Spinal cord (tissue), 9 donors: ENCODE measurements at regions not wholly inside any gene's neighbourhood (a gene's known extent, or its start where the extent isn't known, plus 50 kb on each side); places are given as distances from the start of the nearest gene placed in this dataset.
"Not testable (repeated sequence)": the region's sequence is repeated elsewhere in the genome, so short reads cannot be mapped to it uniquely, and the experiment has no call there.

Experiments
- DNase-seq, 6 donors: peaks; one replicate each; pipeline versions ENCODE4 v3.0.0 to v3.0.0-alpha.2; 2013 to 2015; ENCODE audit warnings: low spot score in 6 of 6, low read depth in 4 of 6
- H3K27ac ChIP-seq: one replicate; pipeline ENCODE4 v1.5.1; 2013; ENCODE audit warnings: low read depth, low read length, control low read depth
- H3K27me3 ChIP-seq: one replicate; pipeline ENCODE4 v1.6.1; 2013; ENCODE audit warnings: low read length; ENCODE audit not compliant: control insufficient read depth, insufficient read depth
- H3K36me3 ChIP-seq: one replicate; pipeline ENCODE4 v1.6.1; 2013; ENCODE audit warnings: low read length; ENCODE audit not compliant: control insufficient read depth, insufficient read depth
- H3K4me1 ChIP-seq: one replicate; pipeline ENCODE4 v1.6.1; 2013; ENCODE audit warnings: low read length; ENCODE audit not compliant: control insufficient read depth, insufficient read depth
- H3K4me3 ChIP-seq: one replicate; pipeline ENCODE4 v1.5.1; 2013; ENCODE audit warnings: low read depth, low read length, control low read depth
- H3K9me3 ChIP-seq: one replicate; pipeline ENCODE4 v1.6.1; 2013; ENCODE audit warnings: low read length; ENCODE audit not compliant: control insufficient read depth, insufficient read depth
- WGBS: methylation state at CpG from one replicate; pipeline ENCODE4 v1.1.5; 2013; ENCODE audit warnings: missing lambda C conversion rate; ENCODE audit not compliant: insufficient coverage; 5-methylcytosine and 5-hydroxymethylcytosine counted together
- donor health status: healthy.

DNA sequence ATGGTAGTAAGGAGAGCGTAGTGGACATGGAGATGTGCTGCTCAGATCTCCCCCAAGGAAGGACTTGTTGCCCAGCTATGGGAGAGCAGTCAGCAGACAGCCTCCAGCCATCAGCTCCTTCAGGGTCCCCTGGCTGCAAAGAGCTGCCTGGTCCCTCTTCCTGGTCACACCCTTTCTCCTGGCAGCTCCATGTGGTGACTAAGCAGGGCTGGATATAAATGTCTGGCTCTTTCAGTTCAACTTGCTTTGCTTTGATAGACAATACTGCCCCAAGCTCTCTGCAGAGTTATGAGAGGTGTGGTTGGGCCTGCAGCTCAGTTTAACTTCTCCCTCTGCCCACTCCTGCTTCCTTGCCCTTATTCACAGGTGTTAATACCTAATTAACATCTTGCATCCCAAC, 64.1 kb upstream of the DDR1 start:
- Histone ChIP-seq H3K27me3 (no peaks in the 10 kb centered on the region), H3K27ac (no peak overlapping the region), H3K4me1 (no peaks in the 10 kb centered on the region), H3K36me3 (no peaks in the 10 kb centered on the region), H3K4me3 (no peak overlapping the region), H3K9me3 (no peaks in the 10 kb centered on the region)
- 94% methylated on average over 1 of the region's 1 CpG for WGBS
- DNase-seq = no peak

GRCh38 chr6:30819297-30819917, 64.9 kb upstream of the DDR1 start:
- no peak for DNase-seq
- no peak overlapping the region for H3K27ac ChIP-seq
- no peaks in the 10 kb centered on the region for H3K4me1 ChIP-seq
- no peaks in the 10 kb centered on the region for H3K36me3 ChIP-seq
- no peaks in the 10 kb centered on the region for H3K27me3 ChIP-seq
- no peaks in the 10 kb centered on the region for H3K9me3 ChIP-seq
- H3K4me3 ChIP-seq = no peak overlapping the region
- over 99% methylated on average over 8 of the region's 10 CpGs for WGBS

DNA sequence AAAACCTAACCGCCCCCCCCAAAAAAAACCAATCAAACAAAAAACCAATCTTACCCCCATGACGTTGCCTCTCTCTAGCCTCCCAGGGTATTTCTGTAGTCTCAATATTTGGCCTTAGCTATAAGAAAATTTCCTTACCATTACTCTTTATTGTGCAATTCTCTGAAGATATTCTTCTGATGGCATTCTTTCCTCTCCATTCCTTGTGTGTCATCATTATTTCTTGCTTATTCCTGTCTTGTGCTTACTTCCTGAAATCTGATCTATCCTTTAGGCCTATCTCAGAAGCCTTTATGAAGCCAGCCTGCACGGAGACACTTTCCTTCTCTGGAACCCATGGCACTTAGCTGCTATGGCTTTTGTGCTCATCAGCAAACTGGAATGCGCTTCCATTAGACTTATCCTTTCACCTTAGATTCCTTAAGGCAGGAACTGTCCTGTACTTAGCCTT, 65.9 kb upstream of the DDR1 start:
- H3K4me3 ChIP-seq = no peak overlapping the region
- H3K27ac ChIP-seq = no peak overlapping the region
- WGBS = 83% methylated on average over 1 of the region's 4 CpGs
- H3K36me3 ChIP-seq = no peaks in the 10 kb centered on the region
- no peaks in the 10 kb centered on the region for H3K9me3 ChIP-seq
- H3K27me3 ChIP-seq = no peaks in the 10 kb centered on the region
- DNase-seq = no peak
- H3K4me1 ChIP-seq = no peaks in the 10 kb centered on the region

GRCh38 chr6:30816791-30817739, 67.3 kb upstream of the DDR1 start:
- H3K27me3 ChIP-seq = no peaks in the 10 kb centered on the region
- H3K9me3 ChIP-seq = no peaks in the 10 kb centered on the region
- no peak overlapping the region for H3K27ac ChIP-seq
- no peaks in the 10 kb centered on the region for H3K36me3 ChIP-seq
- H3K4me3 ChIP-seq = no peak overlapping the region
- H3K4me1 ChIP-seq = no peaks in the 10 kb centered on the region
- no peak for DNase-seq
- WGBS = 94% methylated on average over 6 of the region's 9 CpGs

DNA sequence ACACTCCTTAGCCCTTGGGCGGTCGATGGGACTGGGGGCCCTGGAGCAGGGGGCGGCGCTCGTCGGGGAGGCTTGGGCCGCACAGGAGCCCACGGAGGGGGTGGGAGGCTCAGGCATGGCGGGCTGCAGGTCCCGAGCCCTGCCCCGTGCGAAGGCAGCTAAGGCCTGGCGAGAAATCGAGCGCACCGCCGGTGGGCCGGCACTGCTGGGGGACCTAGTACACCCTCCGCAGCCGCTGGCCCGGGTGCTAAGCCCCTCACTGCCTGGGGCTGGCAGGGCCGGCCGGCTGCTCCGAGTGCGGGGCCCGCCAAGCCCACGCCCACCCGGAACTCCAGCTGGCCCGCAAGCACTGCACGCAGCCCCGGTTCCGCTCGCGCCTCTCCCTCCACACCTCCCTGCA, 68.0 kb upstream of the DDR1 start:
- H3K4me3 ChIP-seq, H3K36me3 ChIP-seq, H3K4me1 ChIP-seq, H3K9me3 ChIP-seq, H3K27me3 ChIP-seq, DNase-seq, H3K27ac ChIP-seq: not testable (repeated sequence)
- 83% methylated on average over 7 of the region's 34 CpGs for WGBS

DNA sequence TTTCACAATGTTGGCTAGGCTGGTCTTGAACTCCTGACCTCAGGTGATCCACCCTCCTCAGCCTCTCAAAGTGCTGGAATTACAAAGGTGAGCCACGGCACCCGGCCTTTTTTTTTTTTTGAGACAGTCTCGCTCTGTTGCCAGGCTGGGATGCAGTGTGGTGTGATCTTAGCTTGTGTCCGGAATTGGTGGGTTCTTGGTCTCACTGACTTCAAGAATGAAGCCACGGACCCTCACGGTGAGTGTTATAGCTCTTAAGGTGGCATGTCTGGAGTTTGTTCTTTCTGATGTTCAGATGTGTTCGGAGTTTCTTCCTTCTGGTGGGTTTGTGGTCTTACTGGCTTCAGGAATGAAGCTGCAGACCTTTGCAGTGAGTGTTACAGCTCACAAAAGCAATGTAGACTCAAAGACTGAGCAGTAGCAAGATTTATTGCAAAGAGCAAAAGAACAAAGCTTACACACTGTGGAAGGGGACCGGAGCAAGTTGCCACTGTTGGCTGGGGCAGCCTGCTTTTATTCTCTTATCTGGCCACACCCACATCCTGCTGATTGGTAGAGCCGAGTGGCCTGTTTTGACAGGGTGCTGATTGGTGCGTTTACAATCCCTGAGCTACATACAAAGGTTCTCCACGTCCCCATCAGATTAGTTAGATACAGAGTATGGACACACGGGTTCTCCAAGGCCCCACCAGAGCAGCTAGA, 69.1 kb upstream of the DDR1 start:
- not testable (repeated sequence) for H3K36me3 ChIP-seq, DNase-seq, H3K27ac ChIP-seq, H3K4me3 ChIP-seq, H3K4me1 ChIP-seq, H3K9me3 ChIP-seq, H3K27me3 ChIP-seq
- 95% methylated on average over 4 of the region's 12 CpGs for WGBS

- DNase-seq = no peak
- H3K27me3 ChIP-seq = no peaks in the 10 kb centered on the region
- no peak overlapping the region for H3K27ac ChIP-seq
- WGBS = 98% methylated on average over 3 of the region's 11 CpGs
- H3K4me3 ChIP-seq = no peak overlapping the region
- no peaks in the 10 kb centered on the region for H3K4me1 ChIP-seq
- H3K9me3 ChIP-seq = no peaks in the 10 kb centered on the region
- no peaks in the 10 kb centered on the region for H3K36me3 ChIP-seq
Measured at GRCh38 chr6:30814146-30815040, 69.9 kb upstream of the DDR1 start.

DNA sequence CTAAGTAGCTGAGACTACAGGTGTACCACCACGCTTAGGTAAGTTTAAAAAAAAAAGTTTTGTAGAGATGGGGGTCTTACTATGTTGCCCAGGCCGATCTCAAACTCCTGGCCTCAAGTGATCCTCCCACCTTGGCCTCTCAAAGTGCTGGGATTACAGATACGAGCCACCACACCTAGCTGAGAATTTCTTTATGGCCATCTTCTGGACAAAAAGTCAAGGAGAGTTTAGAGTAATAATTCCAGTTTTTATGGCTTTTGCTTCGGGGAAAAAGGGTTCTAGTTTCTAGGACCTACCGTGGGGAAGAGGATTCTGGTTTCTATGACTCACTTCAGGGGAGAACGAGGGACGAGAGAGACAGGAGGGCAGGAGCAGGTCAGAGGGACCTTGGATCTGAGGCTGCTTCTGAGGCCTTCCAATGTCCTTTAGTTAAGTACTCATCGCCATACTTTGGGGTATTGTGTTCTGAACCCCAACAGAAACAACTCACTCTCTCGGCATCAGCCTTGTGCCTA, 69.3 kb upstream of the IER3 start:
- H3K27me3 ChIP-seq = no peaks in the 10 kb centered on the region
- H3K27ac ChIP-seq = no peak overlapping the region
- H3K4me1 ChIP-seq = no peaks in the 10 kb centered on the region
- no peak for DNase-seq
- no peaks in the 10 kb centered on the region for H3K9me3 ChIP-seq
- WGBS = 78% methylated on average over 7 of the region's 9 CpGs
- no peaks in the 10 kb centered on the region for H3K36me3 ChIP-seq
- no peak overlapping the region for H3K4me3 ChIP-seq

GRCh38 chr6:30810813-30811339, 66.5 kb upstream of the IER3 start:
- H3K36me3 ChIP-seq = no peaks in the 10 kb centered on the region
- H3K4me1 ChIP-seq = no peaks in the 10 kb centered on the region
- H3K27me3 ChIP-seq = no peaks in the 10 kb centered on the region
- no peak overlapping the region for H3K27ac ChIP-seq
- no peaks in the 10 kb centered on the region for H3K9me3 ChIP-seq
- DNase-seq = no peak
- 72% methylated on average over 5 of the region's 7 CpGs for WGBS
- H3K4me3 ChIP-seq = no peak overlapping the region
